ENCODE measurements at regions not wholly inside any gene's neighbourhood (a gene's known extent, or its start where the extent isn't known, plus 50 kb on each side); places are given as distances from the start of the nearest gene placed in this dataset.

- DNase-seq: no peak
Measured at GRCh38 chr16:86921289-86921688, 342.9 kb downstream of the FOXL1 start.

GRCh38 chr16:86922311-86922710 lies 344.0 kb downstream of the FOXL1 start:
- no peak for DNase-seq

- no peak for DNase-seq
Measured at GRCh38 chr16:86923656-86924055, 345.3 kb downstream of the FOXL1 start.

GRCh38 chr16:86924537-86924936 lies 346.2 kb downstream of the FOXL1 start:
- no peak for DNase-seq

- DNase-seq: peak; percentile 15
Measured at GRCh38 chr16:86925067-86925791, 346.9 kb downstream of the FOXL1 start.

GRCh38 chr16:86926181-86927094 lies 348.1 kb downstream of the FOXL1 start:
- DNase-seq: no peak

- no peak for DNase-seq
Measured at GRCh38 chr16:86927699-86928098, 349.4 kb downstream of the FOXL1 start.

- peak; percentile 28 for DNase-seq
Measured at GRCh38 chr16:86928523-86929011, 350.2 kb downstream of the FOXL1 start.

GRCh38 chr16:86929057-86929871 lies 350.9 kb downstream of the FOXL1 start:
- DNase-seq: peak; percentile 82

- DNase-seq: no peak
Measured at GRCh38 chr16:86930001-86930400, 351.7 kb downstream of the FOXL1 start.

GRCh38 chr16:86930663-86931373 lies 352.5 kb downstream of the FOXL1 start:
- DNase-seq: no peak

GRCh38 chr16:86931410-86931941 lies 353.1 kb downstream of the FOXL1 start:
- DNase-seq: peak; percentile 22

GRCh38 chr16:86932130-86932982 lies 354.0 kb downstream of the FOXL1 start:
- no peak for DNase-seq

- no peak for DNase-seq
Measured at GRCh38 chr16:86934581-86935375, 356.4 kb downstream of the FOXL1 start.

- no peak for DNase-seq
Measured at GRCh38 chr16:86939609-86940008, 361.3 kb downstream of the FOXL1 start.

- no peak for DNase-seq
Measured at GRCh38 chr16:86941731-86942130, 363.4 kb downstream of the FOXL1 start.

- no peak for DNase-seq
Measured at GRCh38 chr16:86942151-86943051, 364.1 kb downstream of the FOXL1 start.

- no peak for DNase-seq
Measured at GRCh38 chr16:86945166-86945900, 367.0 kb downstream of the FOXL1 start.
